ENCODE measurements at regions not wholly inside any gene's neighbourhood (a gene's known extent, or its start where the extent isn't known, plus 50 kb on each side); places are given as distances from the start of the nearest gene placed in this dataset.

DNA sequence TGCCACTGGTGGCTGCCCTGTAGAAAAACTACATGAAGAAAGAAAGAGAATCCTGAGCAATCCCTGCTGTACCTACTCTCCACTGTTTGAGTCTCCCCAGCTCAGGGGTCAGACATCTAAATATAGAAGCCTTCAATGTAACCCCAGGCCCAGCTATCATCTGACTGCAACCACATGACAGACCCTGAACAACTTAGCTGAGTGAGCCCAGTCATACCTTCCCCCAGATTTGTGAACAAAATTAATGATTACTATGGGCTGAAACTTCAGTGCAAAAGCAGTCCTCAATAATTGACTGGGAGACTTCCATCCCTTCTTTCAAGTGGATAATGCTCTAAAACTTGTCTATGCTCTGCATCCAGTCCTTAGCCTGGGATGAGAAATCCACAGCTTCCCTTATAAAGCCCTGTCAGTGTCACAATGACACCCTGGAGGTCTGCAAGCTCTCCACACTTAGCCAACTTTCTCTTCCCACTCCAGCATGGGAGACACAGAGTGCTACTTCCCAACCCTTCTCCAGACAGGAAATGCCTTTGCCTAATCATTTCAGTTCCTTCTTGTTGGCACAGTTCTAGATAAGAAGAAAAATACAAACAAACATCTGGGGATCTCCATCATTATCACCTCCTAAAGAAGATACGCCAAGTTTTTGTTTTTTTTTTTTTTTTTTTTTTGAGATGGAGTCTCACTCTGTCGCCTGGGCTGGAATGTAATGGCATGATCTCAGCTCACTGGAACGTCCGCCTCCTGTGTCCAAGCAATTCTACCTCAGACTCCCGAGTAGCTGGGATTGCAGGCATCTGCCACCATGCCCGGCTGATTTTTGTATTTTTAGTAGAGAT is 198.5 kb upstream of the GADL1 start:
- Histone ChIP-seq H3K4me1 (ENCODE audit: control insufficient read depth, insufficient read depth, low read length) (no peaks in the 10 kb centered on the region), H3K9me3 (ENCODE audit: control insufficient read depth, insufficient read depth, low read length) (no peaks in the 10 kb centered on the region), H3K36me3 (ENCODE audit: control insufficient read depth, insufficient read depth, low read length) (no peaks in the 10 kb centered on the region), H3K27me3 (ENCODE audit: control insufficient read depth, insufficient read depth, low read length) (no peaks in the 10 kb centered on the region), H3K27ac (ENCODE audit: low read length) (no peak overlapping the region), H3K4me3 (ENCODE audit: low read length) (no peak overlapping the region)
- DNase-seq = no peak
- 95% methylated on average over 6 of the region's 6 CpGs for WGBS (ENCODE audit: insufficient coverage)
- no peaks in the 10 kb centered on the region for H3K9me3 Mint-ChIP-seq
- H3K27me3 Mint-ChIP-seq (ENCODE audit: low read depth in 2 of 2) = peaks cover 0 to 3% of the 10 kb centered on the region in 2 donors
- no peak overlapping the region for H3K27ac Mint-ChIP-seq
- TF ChIP-seq, protein P1, sequence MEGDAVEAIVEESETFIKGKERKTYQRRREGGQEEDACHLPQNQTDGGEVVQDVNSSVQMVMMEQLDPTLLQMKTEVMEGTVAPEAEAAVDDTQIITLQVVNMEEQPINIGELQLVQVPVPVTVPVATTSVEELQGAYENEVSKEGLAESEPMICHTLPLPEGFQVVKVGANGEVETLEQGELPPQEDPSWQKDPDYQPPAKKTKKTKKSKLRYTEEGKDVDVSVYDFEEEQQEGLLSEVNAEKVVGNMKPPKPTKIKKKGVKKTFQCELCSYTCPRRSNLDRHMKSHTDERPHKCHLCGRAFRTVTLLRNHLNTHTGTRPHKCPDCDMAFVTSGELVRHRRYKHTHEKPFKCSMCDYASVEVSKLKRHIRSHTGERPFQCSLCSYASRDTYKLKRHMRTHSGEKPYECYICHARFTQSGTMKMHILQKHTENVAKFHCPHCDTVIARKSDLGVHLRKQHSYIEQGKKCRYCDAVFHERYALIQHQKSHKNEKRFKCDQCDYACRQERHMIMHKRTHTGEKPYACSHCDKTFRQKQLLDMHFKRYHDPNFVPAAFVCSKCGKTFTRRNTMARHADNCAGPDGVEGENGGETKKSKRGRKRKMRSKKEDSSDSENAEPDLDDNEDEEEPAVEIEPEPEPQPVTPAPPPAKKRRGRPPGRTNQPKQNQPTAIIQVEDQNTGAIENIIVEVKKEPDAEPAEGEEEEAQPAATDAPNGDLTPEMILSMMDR (IDR thresholded peaks at IDR 0.05) = no peak
- no peak for ATAC-seq
- intact Hi-C loops (cut with micrococcal nuclease) = no loop called here
- peaks cover 12% of the 10 kb centered on the region in 2 donors for H3K4me1 Mint-ChIP-seq
- no peaks in the 10 kb centered on the region for H3K36me3 Mint-ChIP-seq
- H3K4me3 Mint-ChIP-seq = no peak overlapping the region

DNA sequence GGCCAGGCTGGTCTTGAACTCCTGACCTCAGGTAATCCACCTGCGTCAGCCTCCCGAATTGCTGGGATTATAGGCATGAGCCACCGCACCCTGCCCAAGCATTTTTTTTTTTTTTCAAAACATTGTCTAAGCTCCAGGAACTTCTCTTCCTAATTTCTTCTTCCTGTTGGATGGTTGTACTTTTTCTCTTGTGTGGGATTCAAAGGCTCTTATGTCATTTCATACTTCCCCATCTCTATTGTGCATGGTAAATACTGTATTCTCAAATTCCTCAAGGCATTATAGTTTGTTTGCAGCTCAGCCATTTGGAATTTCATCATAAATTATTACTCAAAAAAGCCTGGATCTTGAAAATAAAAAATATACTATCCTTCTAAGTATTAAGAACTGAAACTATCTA is 199.1 kb upstream of the GADL1 start:
- Histone ChIP-seq H3K27me3 (ENCODE audit: control insufficient read depth, insufficient read depth, low read length) (no peaks in the 10 kb centered on the region), H3K9me3 (ENCODE audit: control insufficient read depth, insufficient read depth, low read length) (no peaks in the 10 kb centered on the region), H3K4me1 (ENCODE audit: control insufficient read depth, insufficient read depth, low read length) (no peaks in the 10 kb centered on the region), H3K27ac (ENCODE audit: low read length) (no peak overlapping the region), H3K36me3 (ENCODE audit: control insufficient read depth, insufficient read depth, low read length) (no peaks in the 10 kb centered on the region), H3K4me3 (ENCODE audit: low read length) (no peak overlapping the region)
- Mint-ChIP-seq H3K27me3 (ENCODE audit: low read depth in 2 of 2) (peaks cover 0 to 3% of the 10 kb centered on the region in 2 donors), H3K27ac (no peak overlapping the region), H3K4me1 (peaks cover 12% of the 10 kb centered on the region in 2 donors), H3K9me3 (no peaks in the 10 kb centered on the region), H3K4me3 (no peak overlapping the region), H3K36me3 (no peaks in the 10 kb centered on the region)
- intact Hi-C loops (cut with micrococcal nuclease) = no loop called here
- DNase-seq (no peak), ATAC-seq (no peak)
- WGBS (ENCODE audit: insufficient coverage) = 90% methylated on average over 3 of the region's 3 CpGs
- TF ChIP-seq, protein P1 (IDR thresholded peaks at IDR 0.05) = no peak

DNA sequence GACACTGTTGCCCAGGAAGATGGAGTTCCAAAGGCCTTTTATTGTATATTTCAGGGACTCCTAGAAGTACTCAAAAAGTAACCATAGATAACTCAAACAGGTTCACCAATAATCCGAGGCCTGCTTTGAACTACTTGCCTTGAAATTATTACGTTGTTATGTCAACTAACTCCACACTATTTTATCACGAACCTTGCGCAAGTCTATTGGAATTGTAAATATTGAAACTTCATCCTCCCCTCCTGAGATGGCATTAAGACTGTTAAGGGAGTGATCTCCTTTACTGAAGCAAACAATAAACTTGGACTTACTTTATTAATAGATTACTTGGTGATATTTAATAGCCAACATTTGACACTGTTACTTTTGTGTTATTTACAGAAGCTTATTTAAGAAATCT is 199.6 kb upstream of the GADL1 start:
- no peak overlapping the region for H3K4me3 Mint-ChIP-seq
- no peak overlapping the region for H3K27ac Mint-ChIP-seq
- TF ChIP-seq, protein P1 (IDR thresholded peaks at IDR 0.05) = no peak
- Histone ChIP-seq H3K9me3 (ENCODE audit: control insufficient read depth, insufficient read depth, low read length) (no peaks in the 10 kb centered on the region), H3K4me3 (ENCODE audit: low read length) (no peak overlapping the region), H3K27me3 (ENCODE audit: control insufficient read depth, insufficient read depth, low read length) (no peaks in the 10 kb centered on the region), H3K4me1 (ENCODE audit: control insufficient read depth, insufficient read depth, low read length) (no peaks in the 10 kb centered on the region), H3K27ac (ENCODE audit: low read length) (no peak overlapping the region), H3K36me3 (ENCODE audit: control insufficient read depth, insufficient read depth, low read length) (no peaks in the 10 kb centered on the region)
- peaks cover 0 to 3% of the 10 kb centered on the region in 2 donors for H3K27me3 Mint-ChIP-seq (ENCODE audit: low read depth in 2 of 2)
- peaks cover 12% of the 10 kb centered on the region in 2 donors for H3K4me1 Mint-ChIP-seq
- H3K36me3 Mint-ChIP-seq = no peaks in the 10 kb centered on the region
- no peak for ATAC-seq
- no peaks in the 10 kb centered on the region for H3K9me3 Mint-ChIP-seq
- intact Hi-C loops (cut with micrococcal nuclease) = no loop called here
- DNase-seq = no peak
- 95% methylated on average over 2 of the region's 4 CpGs for WGBS (ENCODE audit: insufficient coverage)

DNA sequence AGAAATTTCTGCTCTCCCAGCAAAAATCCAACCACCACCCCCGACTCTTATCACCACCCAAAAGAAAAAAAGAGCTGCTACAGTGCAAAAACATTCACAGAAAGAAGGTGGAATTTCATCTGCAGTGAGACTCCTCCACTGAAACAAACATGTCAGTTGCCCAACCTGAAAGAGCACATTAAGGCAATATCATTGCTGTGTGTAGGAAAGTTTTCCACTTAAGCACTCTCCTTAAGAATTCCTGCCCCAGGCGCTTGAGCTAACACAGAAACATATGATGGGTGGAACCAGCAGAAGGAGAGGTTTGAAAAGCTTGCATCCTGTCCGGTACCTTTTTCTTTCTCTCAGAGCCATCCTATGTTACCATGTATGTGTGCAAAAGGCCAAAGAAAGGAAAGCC is 200.8 kb upstream of the GADL1 start:
- TF ChIP-seq, protein P1 (IDR thresholded peaks at IDR 0.05) = no peak
- no peaks in the 10 kb centered on the region for H3K36me3 ChIP-seq (ENCODE audit: control insufficient read depth, insufficient read depth, low read length)

More for the DNA sequence above, 200.8 kb upstream of the GADL1 start:
- WGBS (ENCODE audit: insufficient coverage) = 79% methylated on average over 3 of the region's 3 CpGs
- Histone ChIP-seq H3K27ac (ENCODE audit: low read length) (no peak overlapping the region), H3K4me1 (ENCODE audit: control insufficient read depth, insufficient read depth, low read length) (no peaks in the 10 kb centered on the region), H3K9me3 (ENCODE audit: control insufficient read depth, insufficient read depth, low read length) (no peaks in the 10 kb centered on the region), H3K27me3 (ENCODE audit: control insufficient read depth, insufficient read depth, low read length) (no peaks in the 10 kb centered on the region), H3K4me3 (ENCODE audit: low read length) (no peak overlapping the region)
- Mint-ChIP-seq H3K4me1 (peaks cover 12% of the 10 kb centered on the region in 2 donors), H3K4me3 (no peak overlapping the region), H3K27ac (no peak overlapping the region), H3K9me3 (no peaks in the 10 kb centered on the region), H3K27me3 (ENCODE audit: low read depth in 2 of 2) (peaks cover 0 to 3% of the 10 kb centered on the region in 2 donors), H3K36me3 (no peaks in the 10 kb centered on the region)
- ATAC-seq (no peak), DNase-seq (no peak)
- intact Hi-C loops (cut with micrococcal nuclease) = no loop called here
